GM11168 (cell line): ENCODE measurements at regions not wholly inside any gene's neighbourhood (a gene's known extent, or its start where the extent isn't known, plus 50 kb on each side); places are given as distances from the start of the nearest gene placed in this dataset.
"Not testable (repeated sequence)": the region's sequence is repeated elsewhere in the genome, so short reads cannot be mapped to it uniquely, and the experiment has no call there.

Experiments used
- in situ Hi-C: fragments of 300-500 bp; cut with MboI; formaldehyde crosslinking; loops from one replicate; pipeline ENCODE4 v1.12.0; 2022; ENCODE audit warnings: low sequenced_read_pairs; ENCODE audit not compliant: unreplicated experiment

- in situ Hi-C loops = no loop called here
Measured at GRCh38 chr5:118125687-118126086, 862.7 kb downstream of the DTWD2 start.

GRCh38 chr5:118121258-118121657, 867.1 kb downstream of the DTWD2 start:
- in situ Hi-C loops = no loop called here

GRCh38 chr5:118115791-118116190, 872.6 kb downstream of the DTWD2 start:
- in situ Hi-C loops = no loop called here

- in situ Hi-C loops = no loop called here
Measured at GRCh38 chr5:118111956-118112355, 876.4 kb downstream of the DTWD2 start.

- in situ Hi-C loops = not testable (repeated sequence)
Measured at GRCh38 chr5:118107246-118107645, 881.1 kb downstream of the DTWD2 start.

GRCh38 chr5:118098716-118099115, 889.6 kb downstream of the DTWD2 start:
- in situ Hi-C loops = no loop called here

- in situ Hi-C loops = no loop called here
Measured at GRCh38 chr5:118095115-118095514, 893.2 kb downstream of the DTWD2 start.

GRCh38 chr5:118088448-118088847, 899.9 kb downstream of the DTWD2 start:
- in situ Hi-C loops = no loop called here

- in situ Hi-C loops = no loop called here
Measured at GRCh38 chr5:118076490-118076889, 911.9 kb downstream of the DTWD2 start.

GRCh38 chr5:118070041-118070440, 918.3 kb downstream of the DTWD2 start:
- in situ Hi-C loops = no loop called here

GRCh38 chr5:118069452-118069851, 918.9 kb downstream of the DTWD2 start:
- in situ Hi-C loops = no loop called here

- in situ Hi-C loops = no loop called here
Measured at GRCh38 chr5:118068886-118069285, 919.5 kb downstream of the DTWD2 start.

- in situ Hi-C loops = not testable (repeated sequence)
Measured at GRCh38 chr5:118063836-118064235, 924.5 kb downstream of the DTWD2 start.

GRCh38 chr5:118060833-118061232, 927.5 kb downstream of the DTWD2 start:
- in situ Hi-C loops = no loop called here

- in situ Hi-C loops = no loop called here
Measured at GRCh38 chr5:118052503-118052902, 935.8 kb downstream of the DTWD2 start.

- in situ Hi-C loops = no loop called here
Measured at GRCh38 chr5:118044169-118044568, 944.2 kb downstream of the DTWD2 start.

GRCh38 chr5:118043531-118043930, 944.8 kb downstream of the DTWD2 start:
- in situ Hi-C loops = no loop called here

GRCh38 chr5:118042076-118042475, 946.3 kb downstream of the DTWD2 start:
- in situ Hi-C loops = no loop called here

GRCh38 chr5:118040496-118040895, 947.9 kb downstream of the DTWD2 start:
- in situ Hi-C loops = no loop called here

- in situ Hi-C loops = no loop called here
Measured at GRCh38 chr5:118033686-118034338, 954.5 kb downstream of the DTWD2 start.

- in situ Hi-C loops = no loop called here
Measured at GRCh38 chr5:118029807-118030206, 958.5 kb downstream of the DTWD2 start.

GRCh38 chr5:118022062-118022461, 966.3 kb downstream of the DTWD2 start:
- in situ Hi-C loops = no loop called here

- in situ Hi-C loops = no loop called here
Measured at GRCh38 chr5:118017536-118017935, 970.8 kb downstream of the DTWD2 start.
